ENCODE measurements at regions not wholly inside any gene's neighbourhood (a gene's known extent, or its start where the extent isn't known, plus 50 kb on each side); places are given as distances from the start of the nearest gene placed in this dataset.
A peak's percentile ranks its signal among the peaks of the same experiment; 100 is the strongest.
"Not testable (repeated sequence)": the region's sequence is repeated elsewhere in the genome, so short reads cannot be mapped to it uniquely, and the experiment has no call there.

DNA sequence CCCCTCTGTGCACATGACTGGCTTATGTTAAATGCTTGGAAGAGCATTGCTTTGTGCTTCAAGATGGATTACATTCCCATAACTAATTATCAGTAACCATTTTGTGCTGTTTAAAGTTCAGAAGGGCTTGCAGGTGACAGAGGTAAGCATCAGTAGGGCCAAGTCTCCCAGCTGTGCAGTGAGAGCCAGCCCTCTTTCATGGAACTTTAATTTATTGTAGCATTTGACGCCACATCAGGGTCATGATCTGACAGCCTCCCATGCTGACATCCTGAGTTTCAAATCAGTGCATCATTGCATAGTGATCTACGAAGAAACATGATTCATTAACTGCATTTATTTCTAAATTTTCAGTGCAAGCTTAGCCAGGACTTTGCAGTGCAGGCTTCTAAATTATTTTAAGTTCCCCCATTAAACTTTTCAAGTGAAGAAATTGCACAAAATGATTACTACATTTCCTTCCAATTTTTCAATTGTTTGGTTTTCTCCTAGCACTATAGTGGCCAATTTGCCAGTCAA lies 380.9 kb downstream of the UTRN start:
- peaks cover 69% of the 10 kb centered on the region for H3K4me1 Mint-ChIP-seq
- no peaks in the 10 kb centered on the region for H3K27me3 Mint-ChIP-seq
- ATAC-seq = no peak
- no peak overlapping the region for H3K27ac Mint-ChIP-seq
- H3K36me3 Mint-ChIP-seq = peaks cover 27% of the 10 kb centered on the region
- H3K4me3 Mint-ChIP-seq = no peak overlapping the region
- H3K9me3 Mint-ChIP-seq = peaks cover 11% of the 10 kb centered on the region

DNA sequence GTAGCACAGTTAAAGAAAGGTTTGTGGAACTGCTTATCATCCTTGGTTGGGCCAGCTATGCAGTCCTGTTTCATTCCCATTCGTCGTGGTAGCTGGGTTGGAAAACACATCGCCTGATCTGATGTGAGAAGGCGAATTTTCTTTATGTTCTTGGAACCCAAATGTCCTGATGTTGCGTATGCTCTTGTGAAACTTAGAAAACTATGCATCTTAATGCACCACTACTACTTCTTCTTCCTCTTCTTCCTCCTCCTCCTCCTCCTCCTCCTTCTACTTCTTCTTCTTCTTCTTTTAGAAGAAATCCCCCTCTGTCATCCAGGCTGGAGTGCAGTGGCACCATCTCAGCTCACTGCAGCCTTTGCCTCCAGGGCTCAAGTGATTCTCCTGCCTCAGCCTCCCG lies 381.6 kb downstream of the UTRN start:
- peaks cover 71% of the 10 kb centered on the region for H3K4me1 Mint-ChIP-seq
- peaks cover 33% of the 10 kb centered on the region for H3K36me3 Mint-ChIP-seq
- peaks cover 14% of the 10 kb centered on the region for H3K9me3 Mint-ChIP-seq
- no peak overlapping the region for H3K4me3 Mint-ChIP-seq
- no peak for ATAC-seq
- no peaks in the 10 kb centered on the region for H3K27me3 Mint-ChIP-seq
- H3K27ac Mint-ChIP-seq = peak overlapping the region; percentile 79

DNA sequence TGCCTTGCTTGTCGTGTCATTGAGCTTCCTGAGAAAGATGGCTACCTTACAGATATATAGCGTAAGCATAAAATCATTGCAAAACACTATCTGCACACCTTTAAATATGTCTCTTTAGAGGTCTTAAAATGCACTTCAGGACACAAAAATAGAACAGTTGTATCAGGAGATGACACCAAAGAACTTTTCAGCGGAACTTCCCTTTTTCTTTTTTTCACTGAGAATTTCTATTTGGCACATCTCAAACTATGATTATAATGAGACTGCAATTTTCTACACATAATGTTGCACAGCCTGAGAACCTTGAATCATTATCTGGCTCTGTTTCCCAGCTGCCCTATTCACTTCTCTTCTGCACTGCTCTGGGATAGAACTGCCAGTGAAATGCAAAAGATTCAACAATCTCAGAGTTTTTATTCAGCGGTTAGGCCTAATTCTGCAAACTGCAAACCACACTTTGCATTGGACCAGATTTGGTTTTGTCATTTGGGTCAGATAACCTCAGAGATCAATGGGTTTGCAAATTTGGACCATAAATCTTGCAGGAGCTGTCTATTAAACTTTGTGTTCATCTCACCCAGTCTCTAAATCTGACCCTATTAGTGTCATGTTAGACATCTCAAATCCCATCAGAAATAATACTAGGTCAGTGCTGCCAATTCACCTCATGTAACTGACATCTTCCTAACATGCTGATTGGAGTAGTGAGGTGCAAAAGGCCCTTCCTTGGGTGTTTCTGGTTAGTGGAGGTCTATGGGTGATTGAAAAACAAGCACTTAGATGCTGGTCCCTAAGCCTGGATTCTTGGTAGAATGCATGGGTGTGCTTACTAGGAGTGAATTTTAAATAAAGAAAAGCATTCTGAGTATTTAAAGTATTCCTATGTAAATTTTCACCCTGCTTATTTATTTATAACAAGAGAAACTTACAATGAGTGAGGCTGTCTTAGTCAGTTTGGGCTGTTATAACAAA lies 382.7 kb downstream of the UTRN start:
- H3K36me3 Mint-ChIP-seq = peaks cover 36% of the 10 kb centered on the region
- H3K4me1 Mint-ChIP-seq = peaks cover 73% of the 10 kb centered on the region
- H3K4me3 Mint-ChIP-seq = peak overlapping the region; percentile 56
- H3K27ac Mint-ChIP-seq = peak overlapping the region; percentile 79
- no peak for ATAC-seq
- no peaks in the 10 kb centered on the region for H3K27me3 Mint-ChIP-seq
- peaks cover 23% of the 10 kb centered on the region for H3K9me3 Mint-ChIP-seq

DNA sequence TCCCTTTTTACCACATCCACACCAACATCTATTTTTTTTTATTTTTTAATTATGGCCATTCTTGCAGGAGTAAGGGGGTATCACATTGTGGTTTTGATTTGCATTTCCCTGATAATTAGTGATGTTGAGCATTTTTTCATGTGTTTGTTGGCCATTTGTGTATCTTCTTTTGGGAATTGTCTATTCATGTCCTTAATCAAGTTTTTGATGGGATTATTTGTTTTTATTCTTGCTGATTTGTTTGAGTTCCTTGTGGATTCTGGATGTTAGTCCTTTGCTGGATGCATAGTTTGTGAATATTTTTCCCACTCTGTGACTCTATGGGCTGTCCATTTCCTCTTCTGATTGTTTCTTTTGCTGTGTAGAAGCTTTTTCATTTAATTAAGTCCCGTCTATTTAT lies 385.1 kb downstream of the UTRN start:
- not testable (repeated sequence) for H3K4me3 Mint-ChIP-seq, H3K27ac Mint-ChIP-seq, ATAC-seq, H3K27me3 Mint-ChIP-seq
- peaks cover 26% of the 10 kb centered on the region for H3K9me3 Mint-ChIP-seq
- peaks cover 50% of the 10 kb centered on the region for H3K36me3 Mint-ChIP-seq
- H3K4me1 Mint-ChIP-seq = peaks cover 60% of the 10 kb centered on the region

DNA sequence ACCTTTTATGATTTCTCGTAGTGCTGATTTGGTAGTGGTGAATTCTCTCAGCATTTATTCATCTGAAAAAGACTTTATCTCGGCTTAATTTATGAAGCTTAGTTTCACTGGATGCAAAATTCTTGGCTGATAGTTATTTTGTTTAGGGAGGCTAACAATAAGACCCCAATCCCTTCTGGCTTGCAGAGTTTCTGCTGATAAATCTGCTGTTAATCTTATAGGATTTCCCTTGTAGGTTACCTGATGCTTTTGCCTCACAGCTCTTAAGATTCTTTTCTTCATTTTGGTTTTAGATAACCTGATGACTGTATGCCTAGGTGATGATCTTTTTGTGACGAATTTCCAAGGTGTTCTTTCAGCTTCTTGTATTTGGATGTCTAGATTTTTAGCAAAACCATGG lies 388.7 kb downstream of the UTRN start:
- ATAC-seq = no peak
- H3K27me3 Mint-ChIP-seq = no peaks in the 10 kb centered on the region
- peaks cover 31% of the 10 kb centered on the region for H3K4me1 Mint-ChIP-seq
- H3K4me3 Mint-ChIP-seq = no peak overlapping the region
- H3K36me3 Mint-ChIP-seq = peaks cover 61% of the 10 kb centered on the region
- H3K9me3 Mint-ChIP-seq = peaks cover 29% of the 10 kb centered on the region
- no peak overlapping the region for H3K27ac Mint-ChIP-seq

DNA sequence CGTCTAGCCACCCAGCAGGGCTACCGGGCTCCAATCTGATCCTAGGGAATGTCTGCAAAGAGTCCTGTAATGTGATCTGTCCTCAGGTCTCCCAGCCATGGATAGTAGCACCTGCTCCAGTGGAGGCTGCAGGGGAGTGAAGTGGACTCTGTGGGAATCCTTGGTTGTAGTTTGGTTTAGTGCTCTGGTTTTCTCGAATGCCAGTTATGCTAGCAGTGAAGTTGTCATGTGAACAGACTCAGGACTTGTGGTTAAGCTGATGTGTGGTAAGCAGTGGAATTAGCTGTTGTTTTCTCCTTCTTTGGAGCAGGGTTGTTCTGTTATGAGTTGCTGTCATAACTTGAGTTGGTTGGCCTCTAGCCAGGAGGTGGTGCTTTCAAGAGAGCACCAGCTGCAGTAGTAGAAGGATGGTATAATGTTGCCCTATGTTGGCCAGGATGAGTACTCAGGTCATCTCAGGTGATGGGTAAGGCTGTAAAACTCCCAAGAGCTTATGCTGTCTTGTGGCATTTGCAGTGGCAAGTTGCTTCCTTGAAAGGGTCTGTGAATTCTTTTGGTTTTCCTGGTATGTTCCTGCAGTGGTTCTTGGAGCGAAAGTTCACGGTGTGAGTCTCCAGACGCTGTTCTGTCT lies 390.2 kb downstream of the UTRN start:
- Mint-ChIP-seq H3K4me1 (peaks cover 29% of the 10 kb centered on the region), H3K27me3 (no peaks in the 10 kb centered on the region), H3K4me3 (no peak overlapping the region), H3K27ac (peak overlapping the region; percentile 22), H3K9me3 (peaks cover 24% of the 10 kb centered on the region), H3K36me3 (peaks cover 53% of the 10 kb centered on the region)
- ATAC-seq = no peak

DNA sequence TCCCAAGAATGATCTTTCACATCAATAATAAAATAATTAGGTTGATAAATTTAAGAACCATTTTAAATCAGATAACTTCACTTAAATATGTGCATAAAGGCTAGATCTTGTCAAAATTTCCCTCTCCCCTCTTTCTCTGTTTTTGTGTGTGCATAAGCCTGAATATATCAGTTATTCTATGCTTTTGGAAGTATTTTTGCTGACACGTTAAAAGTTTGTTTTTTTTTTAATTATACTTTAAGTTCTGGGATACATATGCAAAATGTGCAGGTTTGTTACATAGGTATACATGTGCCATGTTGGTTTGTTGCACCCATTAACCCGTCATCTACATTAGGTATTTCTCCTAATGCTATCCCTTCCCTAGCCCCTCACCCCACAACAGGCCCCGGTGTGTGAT lies 391.2 kb downstream of the UTRN start:
- not testable (repeated sequence) for H3K27me3 Mint-ChIP-seq, H3K27ac Mint-ChIP-seq, H3K4me3 Mint-ChIP-seq, ATAC-seq
- H3K4me1 Mint-ChIP-seq = peaks cover 19% of the 10 kb centered on the region
- peaks cover 17% of the 10 kb centered on the region for H3K9me3 Mint-ChIP-seq
- peaks cover 53% of the 10 kb centered on the region for H3K36me3 Mint-ChIP-seq

DNA sequence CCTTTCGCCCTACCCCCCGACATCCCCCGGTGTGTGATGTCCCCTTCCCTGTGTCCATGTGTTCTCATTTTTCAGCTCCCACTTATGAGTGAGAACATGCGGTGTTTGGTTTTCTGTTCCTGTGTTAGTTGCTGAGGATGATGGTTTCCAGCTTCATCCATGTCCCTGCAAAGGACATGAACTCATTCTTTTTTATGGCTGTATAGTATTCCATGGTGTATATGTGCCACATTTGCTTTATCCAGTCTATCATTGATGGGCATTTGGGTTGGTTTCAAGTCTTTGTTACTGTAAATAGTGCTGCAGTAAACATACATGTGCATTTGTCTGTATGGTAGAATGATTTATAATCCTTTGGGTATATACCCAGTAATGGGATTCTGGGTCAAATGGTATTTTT lies 392.1 kb downstream of the UTRN start:
- Mint-ChIP-seq H3K4me1 (peaks cover 12% of the 10 kb centered on the region), H3K9me3 (peaks cover 10% of the 10 kb centered on the region), H3K36me3 (peaks cover 54% of the 10 kb centered on the region)
- not testable (repeated sequence) for H3K27me3 Mint-ChIP-seq, ATAC-seq, H3K27ac Mint-ChIP-seq, H3K4me3 Mint-ChIP-seq

DNA sequence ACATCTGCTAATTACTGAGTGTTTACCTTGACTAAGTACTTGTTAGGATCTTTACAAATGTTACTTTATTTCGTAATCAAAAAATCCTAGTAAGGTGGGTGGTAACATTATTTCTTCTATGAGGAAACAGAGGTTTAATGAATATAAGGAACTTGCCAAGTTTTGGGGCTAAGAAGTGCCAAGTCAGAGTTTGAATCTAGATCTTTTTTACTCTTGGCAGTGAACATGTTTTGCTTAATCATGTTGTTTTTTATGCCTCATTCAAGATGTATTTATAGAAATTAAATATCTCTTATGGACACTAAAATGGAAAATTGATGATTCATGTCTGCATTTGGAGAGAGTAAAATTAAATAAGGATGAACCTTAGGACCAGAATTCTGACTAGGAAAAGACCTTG lies 393.7 kb downstream of the UTRN start:
- Mint-ChIP-seq H3K36me3 (peaks cover 54% of the 10 kb centered on the region), H3K9me3 (peaks cover 6% of the 10 kb centered on the region), H3K27ac (no peak overlapping the region), H3K4me1 (peaks cover 6% of the 10 kb centered on the region), H3K4me3 (no peak overlapping the region), H3K27me3 (no peaks in the 10 kb centered on the region)
- no peak for ATAC-seq

DNA sequence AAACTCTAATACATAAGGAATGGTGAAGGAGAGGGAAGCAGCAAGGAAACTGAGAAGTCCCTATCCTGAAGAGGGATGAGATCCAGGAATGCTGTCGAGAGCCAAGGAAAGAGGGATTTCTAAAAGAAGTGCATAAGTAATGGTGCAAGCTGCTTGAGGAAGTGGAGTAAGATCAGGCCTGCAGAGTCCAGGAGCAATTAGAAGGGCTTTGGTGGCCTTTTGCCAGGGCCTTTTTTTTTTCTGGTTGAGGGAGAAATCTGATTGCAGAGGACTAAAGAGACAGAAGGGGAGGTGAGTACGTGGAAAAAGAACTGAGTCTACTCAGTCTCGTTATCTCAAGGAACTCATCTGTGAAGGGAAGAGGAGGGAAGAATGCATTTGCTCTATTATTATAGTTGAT lies 396.2 kb downstream of the UTRN start:
- no peaks in the 10 kb centered on the region for H3K27me3 Mint-ChIP-seq
- H3K36me3 Mint-ChIP-seq = peaks cover 70% of the 10 kb centered on the region
- ATAC-seq = no peak
- peaks cover 15% of the 10 kb centered on the region for H3K9me3 Mint-ChIP-seq
- H3K4me1 Mint-ChIP-seq = no peaks in the 10 kb centered on the region
- H3K4me3 Mint-ChIP-seq = no peak overlapping the region
- H3K27ac Mint-ChIP-seq = no peak overlapping the region

DNA sequence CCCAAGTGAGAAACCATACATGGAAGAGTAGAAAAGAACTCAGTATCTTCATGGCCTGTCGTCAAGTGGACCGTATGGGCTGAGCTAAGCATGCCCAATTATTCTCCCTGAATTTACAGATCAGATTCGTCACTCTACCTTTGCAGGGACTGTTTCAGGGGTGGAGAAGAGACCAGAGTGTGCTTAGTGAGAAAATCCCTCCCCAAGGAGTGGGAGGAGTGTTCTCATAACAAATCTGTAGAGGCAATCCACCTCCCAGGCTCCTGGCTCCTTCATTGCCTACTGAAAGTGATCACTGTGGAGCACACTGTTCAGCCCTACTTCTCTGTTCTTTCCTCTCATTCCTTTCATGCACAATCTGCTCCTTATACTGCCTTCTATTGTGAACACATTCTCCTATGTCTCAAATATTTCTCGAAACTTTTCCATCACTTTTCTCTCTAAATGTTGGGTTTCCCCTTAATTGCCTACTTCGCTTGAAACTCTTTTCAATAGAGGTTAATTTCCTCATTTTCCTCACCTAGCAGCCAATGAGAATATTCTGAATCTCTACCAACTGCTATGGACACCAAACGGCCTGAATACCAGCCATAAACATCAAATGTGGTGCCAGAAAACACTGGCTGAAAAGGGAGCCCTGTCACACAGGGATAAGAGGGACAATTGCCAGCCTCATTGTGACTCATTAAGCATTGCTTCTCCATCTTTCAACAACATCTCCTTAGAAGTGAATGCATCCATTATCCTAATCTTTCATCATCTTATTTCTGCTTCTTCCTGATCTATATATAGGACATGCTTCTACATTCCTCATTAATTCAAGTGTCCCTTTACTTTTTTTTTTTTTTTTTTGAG lies 398.3 kb downstream of the UTRN start:
- H3K9me3 Mint-ChIP-seq = peaks cover 25% of the 10 kb centered on the region
- H3K4me1 Mint-ChIP-seq = no peaks in the 10 kb centered on the region
- no peak overlapping the region for H3K27ac Mint-ChIP-seq
- H3K4me3 Mint-ChIP-seq = no peak overlapping the region
- peaks cover 80% of the 10 kb centered on the region for H3K36me3 Mint-ChIP-seq
- ATAC-seq = no peak
- H3K27me3 Mint-ChIP-seq = no peaks in the 10 kb centered on the region

DNA sequence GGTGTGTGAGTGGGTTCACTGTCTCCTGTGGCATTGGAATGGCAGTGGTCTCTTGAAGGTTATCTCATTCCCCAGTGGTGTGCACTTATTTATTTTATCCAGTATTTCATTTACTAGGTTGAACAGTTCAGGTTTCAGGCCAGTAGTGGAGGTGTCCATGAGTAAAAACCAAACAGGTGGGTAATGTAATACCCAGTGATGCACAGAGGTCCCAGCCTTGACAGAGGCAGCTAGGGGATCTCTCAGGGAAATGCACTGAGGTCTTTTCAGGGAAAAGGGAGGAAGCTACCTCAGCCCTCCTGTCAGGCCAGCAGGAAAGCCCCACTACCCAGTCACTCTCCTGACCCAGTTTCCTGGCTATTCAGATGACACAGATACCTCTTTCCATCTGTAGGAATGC lies 403.6 kb downstream of the UTRN start:
- Mint-ChIP-seq H3K4me1 (peaks cover 11% of the 10 kb centered on the region), H3K4me3 (no peak overlapping the region), H3K36me3 (peaks cover 92% of the 10 kb centered on the region), H3K27ac (no peak overlapping the region), H3K27me3 (no peaks in the 10 kb centered on the region), H3K9me3 (peaks cover 32% of the 10 kb centered on the region)
- no peak for ATAC-seq

DNA sequence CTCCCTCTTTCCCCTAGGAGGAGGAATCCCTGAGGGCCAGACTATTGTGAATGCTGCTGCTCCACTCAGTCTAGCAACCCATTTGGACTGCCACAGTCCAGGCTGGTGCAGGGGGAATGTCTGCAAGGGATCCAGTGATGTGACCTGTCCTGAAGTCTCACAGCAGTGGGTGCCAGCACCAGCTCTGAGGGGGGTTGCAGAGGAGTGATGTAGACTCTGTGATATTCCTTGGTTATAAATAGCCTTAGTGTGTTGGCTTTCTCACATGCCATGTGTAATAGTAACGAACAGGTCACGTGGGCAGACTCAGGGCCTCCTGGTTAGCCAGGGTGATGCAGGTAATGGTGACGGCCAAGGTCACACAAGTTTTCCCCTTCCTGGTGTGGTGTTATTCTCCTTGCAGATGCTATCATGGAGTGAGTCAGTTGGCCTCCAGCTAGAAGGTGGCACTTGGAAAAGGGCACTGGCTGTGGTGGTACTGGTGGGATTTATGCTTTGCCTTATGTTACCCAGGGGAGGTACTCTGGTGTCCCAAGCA lies 404.4 kb downstream of the UTRN start:
- no peaks in the 10 kb centered on the region for H3K27me3 Mint-ChIP-seq
- H3K36me3 Mint-ChIP-seq = peaks cover 92% of the 10 kb centered on the region
- peaks cover 32% of the 10 kb centered on the region for H3K9me3 Mint-ChIP-seq
- ATAC-seq = no peak
- H3K27ac Mint-ChIP-seq = no peak overlapping the region
- no peak overlapping the region for H3K4me3 Mint-ChIP-seq
- H3K4me1 Mint-ChIP-seq = peaks cover 11% of the 10 kb centered on the region

DNA sequence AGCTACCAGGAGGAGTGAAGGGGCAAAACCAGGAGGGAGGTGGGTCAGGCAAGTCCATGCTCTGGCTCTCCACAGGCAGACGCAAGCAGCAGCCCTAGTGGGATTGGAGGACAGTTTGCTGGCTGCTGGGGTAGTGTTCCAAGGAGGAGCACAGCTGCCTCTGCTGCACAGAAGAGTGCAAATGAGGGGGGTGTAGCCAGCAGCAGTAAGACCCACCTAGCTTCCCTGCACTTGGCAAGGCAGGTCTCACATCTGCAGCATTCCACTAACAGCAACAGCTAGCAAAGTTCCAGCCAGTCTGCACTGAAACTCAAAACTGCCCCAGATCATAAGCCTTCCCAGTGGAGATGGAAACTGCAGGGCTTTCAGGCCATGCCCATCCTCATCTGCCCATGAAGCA lies 405.0 kb downstream of the UTRN start:
- H3K27me3 Mint-ChIP-seq = no peaks in the 10 kb centered on the region
- H3K4me3 Mint-ChIP-seq = no peak overlapping the region
- peaks cover 89% of the 10 kb centered on the region for H3K36me3 Mint-ChIP-seq
- ATAC-seq = no peak
- H3K9me3 Mint-ChIP-seq = peaks cover 29% of the 10 kb centered on the region
- H3K27ac Mint-ChIP-seq = no peak overlapping the region
- H3K4me1 Mint-ChIP-seq = peaks cover 11% of the 10 kb centered on the region

DNA sequence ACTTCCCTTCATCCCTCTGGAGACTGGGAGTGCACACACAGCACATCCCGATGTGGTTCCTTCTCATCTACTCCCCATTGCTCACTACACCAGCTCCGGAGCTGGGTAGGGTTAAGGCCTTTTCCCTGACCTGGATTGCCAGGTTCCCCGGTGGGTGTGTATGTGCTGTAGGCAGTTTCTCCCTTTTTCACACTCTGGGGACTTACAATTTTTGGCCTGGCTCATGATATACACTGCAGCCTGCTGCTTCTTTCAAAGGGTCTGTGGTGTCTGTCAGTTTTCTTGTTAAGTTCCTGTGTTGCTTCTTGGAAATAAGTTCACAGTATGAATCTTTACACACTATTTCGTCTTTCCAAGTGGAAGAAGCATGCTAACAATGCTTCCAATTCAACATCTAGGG lies 405.5 kb downstream of the UTRN start:
- ATAC-seq = no peak
- peaks cover 83% of the 10 kb centered on the region for H3K36me3 Mint-ChIP-seq
- H3K27ac Mint-ChIP-seq = no peak overlapping the region
- no peak overlapping the region for H3K4me3 Mint-ChIP-seq
- H3K9me3 Mint-ChIP-seq = peaks cover 25% of the 10 kb centered on the region
- peaks cover 11% of the 10 kb centered on the region for H3K4me1 Mint-ChIP-seq
- no peaks in the 10 kb centered on the region for H3K27me3 Mint-ChIP-seq

Data from stimulated activated memory B cell treated with anti-CD40 and anti-IgM and Interleukin-4, amounts not matched to agents 10 μg/mL and 1 μg/mL and 100 μg/mL, for 72 hours (primary cell).